Left forelimb (tissue), 1 donor: ENCODE measurements at regions not wholly inside any gene's neighbourhood (a gene's known extent, or its start where the extent isn't known, plus 50 kb on each side); places are given as distances from the start of the nearest gene placed in this dataset.

Source experiments
- DNase-seq: peaks from one replicate; pipeline ENCODE4 v3.0.0-alpha.2; 2018; ENCODE audit warnings: low spot score

DNA sequence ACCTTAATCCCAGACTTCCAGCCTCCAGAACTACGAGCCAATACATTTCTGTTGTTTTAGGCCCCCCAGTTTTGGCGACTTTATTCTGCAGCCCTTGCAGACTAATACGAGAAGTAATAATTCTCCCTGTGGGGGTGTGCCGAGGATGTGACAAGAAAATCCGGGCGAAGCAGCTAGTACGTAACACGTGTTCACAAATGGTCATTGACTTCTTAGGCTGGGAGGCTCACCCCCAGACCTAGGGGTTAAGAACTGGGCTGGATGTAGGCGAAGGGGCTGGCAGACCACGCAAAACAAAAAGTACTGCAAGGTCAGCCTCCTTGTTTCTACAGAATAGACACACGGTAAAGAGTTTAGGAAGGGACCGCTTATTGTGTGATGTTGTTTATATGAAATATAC, 69.8 kb upstream of the ESRRB start:
- no peak for DNase-seq

DNA sequence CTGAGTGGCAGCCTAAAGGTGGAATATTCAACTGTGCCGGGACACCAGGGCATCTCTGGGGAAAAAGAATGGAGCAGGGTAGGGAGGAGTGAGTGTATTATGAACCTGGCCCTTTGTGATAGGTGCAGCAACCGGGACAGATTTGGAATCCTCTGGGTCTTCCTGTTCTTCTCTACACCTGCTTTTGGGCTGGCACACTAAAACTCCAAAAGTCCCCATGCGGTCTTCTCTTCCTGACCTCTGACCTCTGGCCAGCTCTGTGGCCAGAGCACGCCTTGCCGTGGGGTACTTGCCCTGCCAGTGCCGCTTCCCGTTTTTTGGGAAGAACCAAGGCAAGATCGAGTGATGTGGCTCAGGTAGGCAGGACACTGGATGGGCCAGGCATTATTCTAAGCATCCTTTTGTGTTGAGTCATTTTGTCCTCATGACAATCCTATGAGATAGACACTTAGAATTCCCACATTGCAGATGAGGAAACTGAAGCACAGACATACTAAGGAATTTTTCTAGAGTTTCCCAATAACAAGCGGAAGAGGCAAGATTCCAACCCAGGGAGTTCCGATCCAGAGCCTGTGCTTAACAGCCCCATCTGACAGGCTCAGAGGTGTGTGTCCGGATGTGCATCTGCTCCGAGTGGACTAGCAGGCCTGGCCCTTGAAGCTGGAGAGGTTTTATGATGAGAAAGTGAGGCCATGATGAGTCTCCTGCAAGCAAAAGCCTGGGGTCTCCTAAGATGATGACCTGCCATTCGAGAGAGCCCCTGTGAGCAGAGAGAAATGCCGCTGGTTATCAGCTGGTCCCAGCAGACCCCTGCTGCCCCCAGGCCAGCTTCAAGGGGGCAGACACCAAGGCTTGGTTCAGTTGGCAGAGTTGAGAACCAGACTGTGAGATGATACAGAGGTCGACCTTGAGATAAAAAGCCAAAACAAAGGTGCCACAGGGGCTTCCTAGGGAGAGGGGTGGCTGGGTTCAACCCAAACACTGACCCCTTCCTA, 67.9 kb upstream of the ESRRB start:
- no peak for DNase-seq

DNA sequence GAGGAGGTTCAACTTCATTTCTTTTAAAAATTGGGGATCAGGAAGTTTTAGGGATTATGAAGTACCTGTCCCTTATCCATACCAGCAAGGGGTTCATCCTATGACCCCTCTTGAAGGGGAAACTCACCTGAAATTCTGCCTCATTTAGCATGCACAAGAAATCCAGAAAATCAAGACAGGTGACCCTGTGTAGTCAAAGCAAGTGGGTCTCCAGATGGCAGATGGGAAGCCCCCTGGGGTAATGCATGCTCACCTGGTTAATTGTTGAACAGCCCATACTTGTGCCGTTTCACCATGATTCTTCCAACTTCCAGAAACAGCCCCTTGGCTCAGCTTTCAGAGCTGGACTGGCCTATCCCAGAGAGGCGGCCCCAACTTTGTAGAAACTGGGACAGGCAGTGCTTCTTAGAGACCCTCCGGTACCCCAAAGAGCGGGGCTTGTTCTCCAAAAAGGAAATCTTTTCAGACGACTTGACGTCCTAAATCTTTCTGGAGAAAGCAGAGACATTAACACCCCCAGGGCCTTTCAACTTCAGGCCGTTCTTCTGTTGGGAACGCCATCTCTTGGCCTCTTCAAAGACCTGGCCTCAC, 66.3 kb upstream of the ESRRB start:
- DNase-seq: no peak

DNA sequence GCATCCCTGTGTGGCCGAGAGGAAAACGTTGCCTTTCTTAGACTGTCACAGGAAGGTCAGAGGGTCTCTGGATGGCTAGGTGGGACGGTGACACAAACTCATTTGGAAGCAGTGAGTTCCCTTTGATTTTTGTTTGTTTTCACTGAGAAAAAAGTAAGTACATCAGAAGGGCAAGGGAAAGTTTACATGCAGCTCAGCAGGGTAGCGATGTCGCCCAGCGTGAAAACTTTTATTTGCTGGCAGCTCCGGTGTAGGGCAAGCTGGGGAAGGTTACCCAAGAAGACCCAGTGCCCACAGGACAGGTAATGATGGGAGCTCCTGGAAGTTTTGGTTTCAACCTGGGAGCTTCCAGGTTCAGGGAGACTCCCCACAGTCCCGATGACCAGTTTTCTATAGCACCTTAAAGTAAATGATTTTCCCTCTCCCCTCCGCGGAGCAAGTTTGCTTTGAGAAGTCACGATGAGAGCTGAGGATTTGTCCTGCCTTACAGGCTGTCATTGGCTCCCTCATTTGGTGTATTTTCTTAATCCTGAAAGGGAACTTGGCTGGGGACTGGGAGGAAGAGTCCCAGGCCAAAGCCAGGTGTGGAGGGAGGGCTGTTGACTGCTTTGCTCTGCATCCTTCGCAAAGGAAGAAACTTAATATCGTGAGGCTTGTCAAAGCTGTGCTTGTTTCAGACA, 64.7 kb upstream of the ESRRB start:
- DNase-seq: no peak

DNA sequence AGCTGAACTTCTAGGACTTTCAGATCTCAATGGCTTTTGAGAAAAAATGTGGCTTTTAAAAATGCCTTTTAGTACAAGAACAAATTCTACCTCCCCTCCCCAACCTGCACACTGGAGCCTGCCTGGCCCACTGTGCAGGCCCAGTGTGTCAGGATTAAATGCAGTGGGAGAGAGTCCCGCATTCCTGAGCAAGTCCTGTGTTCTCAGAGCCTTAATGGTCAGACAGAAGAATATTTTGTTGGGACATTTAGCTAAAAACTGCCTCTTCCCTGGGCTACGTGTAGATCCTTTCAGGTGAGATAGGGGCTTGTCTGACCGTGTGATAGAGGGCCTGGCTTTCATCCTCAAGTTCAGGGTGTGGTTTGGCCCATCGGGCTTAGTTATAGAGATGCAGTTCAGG, 63.1 kb upstream of the ESRRB start:
- DNase-seq: no peak

DNA sequence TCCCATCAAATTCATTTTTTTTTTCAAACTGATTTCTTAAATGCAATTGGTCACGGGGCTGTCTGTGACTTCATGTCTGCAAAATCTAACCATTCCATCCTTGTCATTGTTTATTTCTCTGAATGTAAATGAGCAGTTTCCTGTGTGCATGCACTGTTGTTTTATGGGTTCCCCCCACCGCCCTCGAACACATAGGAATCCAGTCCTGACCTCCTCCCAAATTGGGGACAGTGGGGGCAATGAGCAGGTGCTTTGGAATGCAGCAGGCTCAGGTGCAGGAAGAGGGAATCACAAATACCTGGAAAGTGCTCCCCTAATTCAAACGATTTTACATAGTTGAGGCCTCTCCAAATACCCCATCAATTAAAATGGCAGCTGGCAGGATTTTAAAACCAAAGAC, 62.6 kb upstream of the ESRRB start:
- DNase-seq: no peak

DNA sequence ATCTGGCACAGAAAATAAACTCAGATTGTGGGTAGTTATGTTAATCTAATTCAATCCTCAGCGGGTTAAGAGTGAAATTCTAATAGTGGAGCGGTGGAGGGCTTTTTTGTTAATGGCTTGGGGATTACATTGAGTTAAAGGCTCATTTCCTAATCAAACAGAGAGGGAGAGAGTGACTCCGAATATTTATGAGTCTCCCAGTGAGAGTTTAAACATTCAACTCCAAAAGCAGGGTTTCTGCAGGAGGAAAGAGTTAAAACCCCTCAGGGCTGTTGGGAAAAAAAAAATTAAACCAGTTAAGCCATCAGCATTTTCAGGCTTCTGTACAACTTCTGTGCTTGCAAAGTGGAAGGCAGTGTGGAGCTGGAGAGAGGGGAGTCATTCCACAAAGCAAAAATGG, 62.1 kb upstream of the ESRRB start:
- DNase-seq: no peak

DNA sequence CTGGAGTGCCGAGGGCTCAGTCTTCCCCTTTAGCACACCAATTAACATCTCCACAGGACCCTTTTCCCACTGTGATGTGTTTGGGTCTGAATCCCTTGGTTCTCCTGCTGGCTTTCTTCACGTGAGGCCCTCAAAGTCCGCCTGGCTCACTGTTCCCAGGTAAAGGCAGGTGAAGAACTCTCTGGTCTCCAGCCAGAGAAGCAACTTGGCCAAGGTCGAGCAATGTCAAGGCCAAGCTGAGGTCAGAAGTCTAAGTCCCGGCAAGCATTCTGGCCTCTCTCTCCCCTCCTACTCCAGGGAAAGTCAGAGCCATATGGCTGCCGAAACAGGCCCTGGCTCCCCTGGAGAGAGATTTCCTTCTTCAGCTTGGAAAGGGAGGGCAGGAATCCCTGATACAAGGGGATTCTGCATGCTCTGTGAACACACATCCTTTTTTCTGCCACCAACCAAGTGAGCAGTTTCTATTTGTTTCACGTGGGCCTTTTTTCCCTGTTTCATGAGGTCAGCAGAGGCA, 61.4 kb upstream of the ESRRB start:
- DNase-seq: no peak

DNA sequence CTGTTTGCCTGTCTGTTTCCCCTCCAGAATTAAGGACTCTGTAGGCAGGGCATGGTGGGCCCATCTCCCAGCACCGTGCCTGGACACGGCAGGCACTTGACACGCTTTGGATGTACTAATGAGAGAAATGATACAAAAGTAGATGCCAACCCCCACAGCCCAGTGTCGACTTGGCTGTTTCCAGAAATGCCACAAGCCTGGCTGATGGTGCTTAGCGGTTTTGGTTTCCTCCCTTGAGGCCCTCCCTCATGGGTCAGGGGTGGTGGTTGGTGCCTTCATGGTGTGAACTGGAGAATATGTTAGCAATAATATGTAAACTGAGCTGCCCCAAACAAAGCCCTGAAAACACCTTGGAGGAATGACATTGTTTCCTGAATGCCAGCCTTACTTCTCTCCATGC, 55.5 kb upstream of the ESRRB start:
- DNase-seq: no peak

DNA sequence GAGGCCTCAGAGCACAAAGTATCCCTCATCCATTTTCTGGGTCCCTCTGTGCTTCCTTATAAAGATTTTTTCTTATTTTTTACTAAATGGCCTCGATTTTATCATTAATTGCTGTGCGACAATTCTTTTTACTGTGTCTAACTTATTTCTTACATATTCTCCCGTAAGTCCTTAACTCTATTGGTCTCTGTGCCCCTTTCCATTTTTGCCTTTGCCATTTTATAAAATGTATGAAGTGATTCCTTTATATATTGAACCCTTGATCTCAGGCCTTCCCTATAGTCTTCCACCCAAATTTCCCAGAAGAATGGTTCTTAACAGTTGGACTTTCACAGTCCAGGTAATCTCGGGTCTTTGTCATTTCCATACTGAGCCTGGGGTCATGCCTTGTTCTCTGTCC, 55.0 kb upstream of the ESRRB start:
- no peak for DNase-seq

DNA sequence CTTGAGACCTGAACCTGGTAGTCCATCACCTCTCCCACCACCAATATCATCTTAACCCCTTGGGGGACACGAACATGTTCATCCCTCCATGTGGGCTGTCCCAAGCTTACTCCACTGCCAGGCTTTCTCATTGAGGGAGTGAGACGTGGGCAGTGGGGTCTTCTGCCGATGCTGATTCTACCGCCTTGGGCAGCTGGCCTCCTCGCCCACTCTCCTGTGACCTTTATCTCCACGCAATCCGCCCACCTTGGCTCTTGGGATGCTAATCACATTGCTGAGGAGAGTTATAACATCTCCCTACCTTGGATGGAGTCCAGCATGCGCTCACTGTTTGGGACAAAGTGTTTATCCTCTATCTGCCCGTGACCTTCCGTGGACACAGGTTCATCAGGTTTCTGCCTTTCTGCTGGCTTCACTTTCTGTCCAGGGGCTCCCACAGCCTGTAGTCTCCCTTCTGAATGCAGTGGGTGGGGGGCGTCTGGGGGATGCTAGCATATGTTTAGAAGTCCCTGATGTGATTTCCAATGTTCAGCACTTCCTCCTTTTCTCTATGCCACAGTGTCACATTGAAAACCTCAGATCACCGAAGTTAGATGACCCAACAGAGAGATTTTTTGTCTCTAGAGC, 53.2 kb upstream of the ESRRB start:
- DNase-seq: no peak

DNA sequence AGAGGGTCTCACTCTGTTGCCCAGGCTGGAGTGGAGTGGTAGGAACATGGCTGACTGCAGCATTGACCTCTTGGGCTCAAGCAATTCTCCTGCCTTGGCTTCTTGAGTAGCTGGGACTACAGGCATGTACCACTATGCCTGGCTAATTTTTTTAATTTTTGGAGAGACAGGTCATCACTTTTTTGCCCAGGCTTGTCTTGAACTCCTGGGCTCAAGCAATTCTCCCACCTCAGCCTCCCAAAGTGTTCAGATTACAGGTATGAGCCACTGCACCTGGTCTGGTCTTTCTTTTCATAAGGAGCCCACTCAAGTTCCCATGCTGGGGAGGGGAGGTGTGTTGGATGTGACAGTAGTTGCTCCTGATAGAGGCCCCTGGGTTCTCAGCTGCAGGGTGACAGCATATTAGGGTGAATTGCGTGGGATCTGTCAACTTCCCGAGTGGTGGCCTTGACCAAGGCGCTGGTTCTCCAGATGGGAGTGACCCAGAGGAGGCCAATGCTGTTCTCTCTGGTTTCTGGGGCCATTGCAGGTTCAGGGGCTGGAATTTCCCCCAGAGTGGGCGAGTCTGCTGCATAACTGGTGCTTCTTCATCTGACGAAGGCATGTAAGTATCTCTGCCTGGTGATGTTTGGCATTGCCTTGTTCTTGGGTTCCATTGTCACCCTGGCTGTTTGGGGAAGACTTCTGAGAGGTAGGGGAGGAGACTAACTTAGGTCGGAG, 52.4 kb upstream of the ESRRB start:
- no peak for DNase-seq

DNA sequence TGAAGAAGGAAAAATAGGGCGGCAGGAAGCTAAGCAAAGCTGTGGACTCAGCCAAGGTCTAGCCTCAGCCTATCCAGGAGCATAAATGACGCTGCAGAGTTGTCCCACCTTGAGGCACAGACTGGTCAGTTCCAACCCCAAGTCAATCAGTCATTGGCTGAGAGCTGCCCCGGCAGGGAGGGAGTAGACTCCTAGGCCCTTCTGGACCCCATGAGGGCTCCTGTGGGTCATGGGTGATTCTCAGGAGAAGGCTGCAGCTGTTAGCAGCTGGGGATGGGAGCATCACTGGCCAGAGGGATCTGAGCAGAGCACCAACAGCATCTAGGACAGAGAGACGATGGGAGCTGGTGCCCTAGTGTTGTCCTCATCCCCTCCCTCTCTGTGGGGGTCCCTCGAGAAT, 51.8 kb upstream of the ESRRB start:
- DNase-seq: no peak
